H1 (cell line): ENCODE measurements at regions not wholly inside any gene's neighbourhood (a gene's known extent, or its start where the extent isn't known, plus 50 kb on each side); places are given as distances from the start of the nearest gene placed in this dataset.

Experiments
- CTCF ChIA-PET: fragments of 300-600 bp; sonication (Branson Sonifier 250); formaldehyde crosslinking; loops from one replicate; lab custom pipeline; 2021; ENCODE audit not compliant: partially characterized antibody; lab: Charles Lee
- POLR2A ChIA-PET: fragments of 300-600 bp; sonication (Branson Sonifier 250); formaldehyde crosslinking; loops from one replicate; lab custom pipeline; 2021; ENCODE audit warnings: inconsistent platforms; ENCODE audit not compliant: partially characterized antibody; lab: Charles Lee
- DNase-seq, 2 experiments: peaks; one replicate each; pipeline versions ENCODE4 v3.0.0 to v3.0.0-alpha.2; 2010 to 2022; ENCODE audit warnings: low spot score in 2 of 2, low read depth in 1 of 2, mixed read lengths in 1 of 2
- FAIRE-seq: peaks from 2 replicates; lab custom pipeline; 2011; peaks lifted over from hg19 to GRCh38; lab: Jason Lieb, UNC
- H2AFZ ChIP-seq: 2 replicates; pipeline ENCODE4 v1.8.1; 2012; ENCODE audit warnings: low read length, inconsistent platforms
- H2AK5ac ChIP-seq: 2 replicates; pipeline ENCODE4 v1.6.1; 2013; ENCODE audit warnings: low read depth, low read length
- H2BK120ac ChIP-seq: replicated peaks from 2 replicates; pipeline ENCODE3; 2013; ENCODE audit warnings: low read depth, low read length, inconsistent platforms
- H2BK12ac ChIP-seq: 2 replicates; pipeline ENCODE4 v1.6.1; 2013; ENCODE audit warnings: low read depth, low read length
- H2BK15ac ChIP-seq: 2 replicates; pipeline ENCODE4 v1.6.1; 2013; ENCODE audit warnings: low read length
- H2BK20ac ChIP-seq: 2 replicates; pipeline ENCODE4 v1.6.1; 2013; ENCODE audit warnings: low read length
- H2BK5ac ChIP-seq: 2 replicates; pipeline ENCODE4 v1.6.1; 2013; ENCODE audit warnings: low read depth, low read length
- H3K14ac ChIP-seq: 2 replicates; pipeline ENCODE4 v1.6.1; 2013; ENCODE audit warnings: inconsistent platforms; ENCODE audit not compliant: insufficient read length
- H3K18ac ChIP-seq: 2 replicates; pipeline ENCODE4 v1.6.1; 2013; ENCODE audit warnings: low read length; ENCODE audit errors: extremely low read depth
- H3K23ac ChIP-seq: 2 replicates; pipeline ENCODE4 v1.6.1; 2013; ENCODE audit warnings: inconsistent platforms; ENCODE audit not compliant: insufficient read length
- H3K23me2 ChIP-seq: 2 replicates; pipeline ENCODE4 v1.6.1; 2013; ENCODE audit warnings: low read depth, low read length
- H3K27ac ChIP-seq: 2 replicates; pipeline ENCODE4 v1.6.1; 2011; ENCODE audit warnings: low read depth, low read length, inconsistent platforms
- H3K27me3 ChIP-seq, 4 experiments: replicated peaks in 1 of 4; 1 replicate in 1 of 4; 2 replicates in 3 of 4; pipeline versions ENCODE4 v1.6.1 to v1.8.1; 2011 to 2013; ENCODE audit warnings: low read length in 3 of 4, mild to moderate bottlenecking in 3 of 4, inconsistent platforms in 2 of 4, mixed read lengths in 2 of 4, moderate library complexity in 1 of 4; ENCODE audit not compliant: control insufficient read depth in 3 of 4, insufficient read depth in 3 of 4; ENCODE audit errors: extremely low read depth in 1 of 4
- H3K36me3 ChIP-seq, 4 experiments: 2 replicates each; pipeline versions ENCODE4 v1.6.1 to v1.8.1; 2011 to 2013; ENCODE audit warnings: mild to moderate bottlenecking in 4 of 4, low read length in 3 of 4, moderate library complexity in 2 of 4, control low read depth in 1 of 4, inconsistent platforms in 1 of 4; ENCODE audit not compliant: insufficient read depth in 4 of 4, control insufficient read depth in 2 of 4
- H3K4ac ChIP-seq: replicated peaks from 2 replicates; pipeline ENCODE3; 2013; ENCODE audit warnings: low read length, low read depth, mixed read lengths, inconsistent platforms; ENCODE audit not compliant: insufficient read length
- H3K4me1 ChIP-seq, 4 experiments: replicated peaks in 1 of 4; 1 replicate in 1 of 4; 2 replicates in 3 of 4; pipeline versions ENCODE4 v1.6.1 to v1.8.1; 2011 to 2013; ENCODE audit warnings: low read length in 3 of 4, inconsistent platforms in 2 of 4, mixed read lengths in 1 of 4; ENCODE audit not compliant: insufficient read depth in 4 of 4, control insufficient read depth in 3 of 4
- H3K4me2 ChIP-seq, 2 experiments: 2 replicates each; pipeline versions ENCODE4 v1.6.1 to v1.8.1; 2011 to 2013; ENCODE audit warnings: low read depth in 2 of 2, low read length in 2 of 2, control low read depth in 1 of 2, inconsistent platforms in 1 of 2, mild to moderate bottlenecking in 1 of 2; ENCODE audit not compliant: insufficient read depth in 1 of 2
- H3K4me3 ChIP-seq, 4 experiments: fragments of 200-600, 300-600 bp in 1 of 4; sonication (generic), shearing (Covaris generic), sonication (Bioruptor Twin) in 1 of 4; 2 replicates each; pipeline versions ENCODE4 v1.5.1 to v1.8.1; 2011 to 2016; ENCODE audit warnings: low read length in 4 of 4, low read depth in 3 of 4, control low read depth in 2 of 4, inconsistent platforms in 2 of 4, mild to moderate bottlenecking in 2 of 4, mixed read lengths in 1 of 4, moderate library complexity in 1 of 4; ENCODE audit not compliant: insufficient read depth in 2 of 4; ENCODE audit errors: extremely low read depth in 1 of 4
- H3K56ac ChIP-seq: replicated peaks from 2 replicates; pipeline ENCODE3; 2013; ENCODE audit warnings: low read depth, mild to moderate bottlenecking, mixed read lengths, low read length, inconsistent platforms; ENCODE audit not compliant: insufficient read length
- H3K79me1 ChIP-seq: 2 replicates; pipeline ENCODE4 v1.6.1; 2013; ENCODE audit warnings: low read depth, low read length, control low read depth
- H3K79me2 ChIP-seq, 2 experiments: 2 replicates each; pipeline versions ENCODE4 v1.6.1 to v1.8.1; 2012 to 2013; ENCODE audit warnings: low read length in 2 of 2, mild to moderate bottlenecking in 2 of 2, inconsistent platforms in 1 of 2; ENCODE audit not compliant: insufficient read depth in 2 of 2, control insufficient read depth in 1 of 2
- H3K9ac ChIP-seq, 4 experiments: replicated peaks in 1 of 4; 1 replicate in 1 of 4; 2 replicates in 3 of 4; pipeline versions ENCODE4 v1.6.1 to v1.8.1; 2011 to 2013; ENCODE audit warnings: low read depth in 3 of 4, low read length in 3 of 4, control low read depth in 2 of 4, mild to moderate bottlenecking in 2 of 4, moderate library complexity in 2 of 4, inconsistent platforms in 1 of 4; ENCODE audit errors: extremely low read depth in 1 of 4
- H3K9me3 ChIP-seq, 2 experiments: 2 replicates each; pipeline versions ENCODE4 v1.6.1 to v1.8.1; 2012 to 2013; ENCODE audit warnings: mild to moderate bottlenecking in 2 of 2, moderate library complexity in 2 of 2, control low read depth in 1 of 2, inconsistent platforms in 1 of 2, low read depth in 1 of 2, low read length in 1 of 2, mixed read lengths in 1 of 2; ENCODE audit not compliant: insufficient read depth in 2 of 2
- H4K20me1 ChIP-seq, 2 experiments: replicated peaks in 1 of 2; 2 replicates each; pipeline versions ENCODE3 to v1.8.1; 2011 to 2013; ENCODE audit warnings: inconsistent platforms in 2 of 2, low read length in 2 of 2, mild to moderate bottlenecking in 1 of 2; ENCODE audit not compliant: insufficient read depth in 2 of 2, control insufficient read depth in 1 of 2
- H4K5ac ChIP-seq: 2 replicates; pipeline ENCODE4 v1.6.1; 2013; ENCODE audit warnings: low read length, low read depth, mixed read lengths, inconsistent platforms; ENCODE audit not compliant: insufficient read length
- H4K8ac ChIP-seq: 2 replicates; pipeline ENCODE4 v1.8.0; 2013; ENCODE audit warnings: mild to moderate bottlenecking, moderate library complexity, low read length, inconsistent platforms; ENCODE audit not compliant: insufficient read depth; ENCODE audit errors: extremely low read depth
- H4K91ac ChIP-seq: replicated peaks from 2 replicates; pipeline ENCODE3; 2013; ENCODE audit warnings: low read length, mixed read lengths, inconsistent platforms; ENCODE audit not compliant: insufficient read length
- ASH2L ChIP-seq: fragments of 200-600, 300-600 bp; sonication (generic); IDR thresholded peaks from one replicate; pipeline ENCODE4 v1.7.1; 2017; ENCODE audit warnings: low read length
- BACH1 ChIP-seq: IDR thresholded peaks from 2 replicates; pipeline ENCODE4 v1.6.1; 2012; ENCODE audit warnings: low read length, improper control_type of control experiment
- BCL11A ChIP-seq, 2 experiments: IDR thresholded peaks; one replicate each; pipeline ENCODE4 v1.6.1; 2011; ENCODE audit warnings: low read depth in 2 of 2, low read length in 2 of 2, mild to moderate bottlenecking in 2 of 2
- EGR1 ChIP-seq: IDR thresholded peaks from 2 replicates; pipeline ENCODE4 v1.6.1; 2011; ENCODE audit warnings: low read depth, low read length, borderline replicate concordance
- EZH2 ChIP-seq: fragments of 200-600 bp; sonication (generic); IDR thresholded peaks from 2 replicates; pipeline ENCODE4 v1.7.1; 2012; ENCODE audit warnings: low read depth, mild to moderate bottlenecking, moderate library complexity, low read length, inconsistent platforms; ENCODE audit not compliant: severe bottlenecking
- KDM4A ChIP-seq: IDR thresholded peaks from one replicate; pipeline ENCODE4 v1.7.1; 2012; ENCODE audit warnings: low read depth, mild to moderate bottlenecking, moderate library complexity, low read length, inconsistent platforms; ENCODE audit not compliant: severe bottlenecking
- NANOG ChIP-seq: IDR thresholded peaks from 2 replicates; pipeline ENCODE4 v1.6.1; 2011; ENCODE audit warnings: low read length, low read depth, mild to moderate bottlenecking, inconsistent platforms; ENCODE audit not compliant: insufficient read depth, poor library complexity, severe bottlenecking
- RAD21 ChIP-seq, 2 experiments: IDR thresholded peaks in 1 of 2; conservative IDR thresholded peaks in 1 of 2; 2 replicates each; pipeline ENCODE4 v1.6.1; 2011; ENCODE audit warnings: low read depth in 2 of 2, low read length in 2 of 2, improper control_type of control experiment in 1 of 2, inconsistent platforms in 1 of 2, mild to moderate bottlenecking in 1 of 2, moderate library complexity in 1 of 2
- RBBP5 ChIP-seq: IDR thresholded peaks from 2 replicates; pipeline ENCODE4 v1.7.1; 2012; ENCODE audit warnings: low read depth, mild to moderate bottlenecking, inconsistent platforms, low read length, moderate library complexity, borderline replicate concordance
- RFX5 ChIP-seq: IDR thresholded peaks from 2 replicates; pipeline ENCODE4 v1.6.1; 2011; ENCODE audit warnings: low read depth, low read length, improper control_type of control experiment, borderline replicate concordance
- TAF7 ChIP-seq: optimal IDR thresholded peaks from 2 replicates; pipeline ENCODE3; 2011; ENCODE audit warnings: low read depth, mild to moderate bottlenecking, inconsistent platforms, low read length, moderate library complexity, borderline replicate concordance
- ZNF274 ChIP-seq: IDR thresholded peaks from 2 replicates; pipeline ENCODE4 v1.7.0; 2012; ENCODE audit warnings: low read length, borderline replicate concordance; ENCODE audit errors: extremely low read depth
- WGBS, 2 experiments: shearing (Covaris generic) in 1 of 2; methylation state at CpG; one replicate each; pipeline versions ENCODE4 v1.1.6 to v1.1.7; 2013 to 2015; ENCODE audit warnings: low lambda C conversion rate in 2 of 2, mixed read lengths in 2 of 2, inconsistent platforms in 1 of 2, low coverage in 1 of 2, missing lambda C conversion rate in 1 of 2; ENCODE audit not compliant: insufficient replicate concordance in 2 of 2, insufficient coverage in 1 of 2, insufficient read length in 1 of 2; ENCODE audit errors: extremely low coverage in 1 of 2, missing lambda C conversion rate in 1 of 2; 5-methylcytosine and 5-hydroxymethylcytosine counted together

- H3K79me2 ChIP-seq: no peaks in the 10 kb centered on the region
- H4K91ac ChIP-seq: no peak overlapping the region
- H2BK5ac ChIP-seq: no peak overlapping the region
- H2AFZ ChIP-seq: no peak overlapping the region
- no peak overlapping the region for H3K23ac ChIP-seq
- no peak overlapping the region for H4K5ac ChIP-seq
- H4K20me1 ChIP-seq: peaks cover 0 to 3% of the 10 kb centered on the region in 2 experiments
- peaks cover 9% of the 10 kb centered on the region; the same call in 1 of the 2 replicates for H3K23me2 ChIP-seq
- H2BK120ac ChIP-seq: no peak overlapping the region
- H3K4me3 ChIP-seq: no peak overlapping the region
- no peak for FAIRE-seq
- H3K4me1 ChIP-seq: peaks cover 0 to 5% (median 1%) of the 10 kb centered on the region in 4 experiments; a peak in 2 of 7 replicates
- H3K79me1 ChIP-seq: no peaks in the 10 kb centered on the region
- no peak overlapping the region for H3K18ac ChIP-seq
- no peak overlapping the region for H3K14ac ChIP-seq
- H3K56ac ChIP-seq: no peak overlapping the region
- H3K27ac ChIP-seq: no peak overlapping the region
- CTCF ChIA-PET: interaction anchor here (0.8 kb wide), 1 partner anchor 201 kb away, joined by 3 read pairs; no protein-coding TSS in a partner anchor
- DNase-seq: no peak
- no peaks in the 10 kb centered on the region for H3K36me3 ChIP-seq
- H2BK20ac ChIP-seq: no peak overlapping the region
- no peaks in the 10 kb centered on the region for H3K9me3 ChIP-seq
- 89% methylated on average over 8 of the region's 8 CpGs; no CpG with 5 or more reads in 1 of the 2 experiments for WGBS, 2 experiments
- POLR2A ChIA-PET: no interaction called here
- no peak overlapping the region for H3K4ac ChIP-seq
- no peaks in the 10 kb centered on the region for H3K27me3 ChIP-seq
- no peak overlapping the region for H4K8ac ChIP-seq
- no peak overlapping the region for H2BK12ac ChIP-seq
- no peak overlapping the region for H3K9ac ChIP-seq
- no peak overlapping the region for H2BK15ac ChIP-seq
- H3K4me2 ChIP-seq: no peak overlapping the region
- no peak overlapping the region for H2AK5ac ChIP-seq
- TF ChIP-seq RFX5 (no peak), EZH2 (no peak), BACH1 (no peak), ASH2L (no peak), ZNF274 (no peak), RAD21 (IDR thresholded peaks at IDR 0.05 in 1 of 2, conservative IDR thresholded peaks at IDR 0.05 in 1 of 2; ENCODE audit: low read depth in 2 of 2, low read length in 2 of 2) (no peak), BCL11A (IDR thresholded peaks at IDR 0.05; ENCODE audit: low read depth in 2 of 2, low read length in 2 of 2) (no peak), KDM4A (no peak), EGR1 (no peak), TAF7 (no peak), NANOG (no peak), RBBP5 (no peak)
These were observed 63.4 kb upstream of the TEX51 start for GRCh38 chr2:126835261-126835660.
